GM19351 (cell line): ENCODE measurements at regions not wholly inside any gene's neighbourhood (a gene's known extent, or its start where the extent isn't known, plus 50 kb on each side); places are given as distances from the start of the nearest gene placed in this dataset.

Source experiments
- ATAC-seq: cut with Tn5 transposase; IDR thresholded peaks from one replicate; pipeline ENCODE4 v1.9.1; 2021; ENCODE audit warnings: mild to moderate bottlenecking, moderate library complexity; ENCODE audit not compliant: unreplicated experiment

- no peak for ATAC-seq
These were observed 260.5 kb upstream of the THBS1 start for GRCh38 chr15:39320355-39320754.

- no peak for ATAC-seq
These were observed 260.0 kb upstream of the THBS1 start for GRCh38 chr15:39320886-39321285.

- ATAC-seq: no peak
These were observed 258.9 kb upstream of the THBS1 start for GRCh38 chr15:39321977-39322376.

- ATAC-seq: no peak
These were observed 257.7 kb upstream of the THBS1 start for GRCh38 chr15:39323157-39323556.

- ATAC-seq: no peak
These were observed 257.2 kb upstream of the THBS1 start for GRCh38 chr15:39323706-39324105.

GRCh38 chr15:39326306-39326975, 254.4 kb upstream of the THBS1 start:
- ATAC-seq: no peak

GRCh38 chr15:39327005-39327730, 253.7 kb upstream of the THBS1 start:
- ATAC-seq: no peak

GRCh38 chr15:39330061-39330460, 250.8 kb upstream of the THBS1 start:
- ATAC-seq: no peak

- no peak for ATAC-seq
These were observed 249.3 kb upstream of the THBS1 start for GRCh38 chr15:39331584-39331983.

- ATAC-seq: no peak
These were observed 248.0 kb upstream of the THBS1 start for GRCh38 chr15:39332846-39333245.

GRCh38 chr15:39333393-39333792, 247.5 kb upstream of the THBS1 start:
- no peak for ATAC-seq

- no peak for ATAC-seq
These were observed 247.0 kb upstream of the THBS1 start for GRCh38 chr15:39333896-39334295.

- ATAC-seq: no peak
These were observed 244.0 kb upstream of the THBS1 start for GRCh38 chr15:39336926-39337325.

GRCh38 chr15:39338251-39338650, 242.6 kb upstream of the THBS1 start:
- ATAC-seq: no peak

- no peak for ATAC-seq
These were observed 239.8 kb upstream of the THBS1 start for GRCh38 chr15:39340903-39341645.

- ATAC-seq: no peak
These were observed 236.2 kb upstream of the THBS1 start for GRCh38 chr15:39344662-39345141.

- ATAC-seq: no peak
These were observed 235.7 kb upstream of the THBS1 start for GRCh38 chr15:39345176-39345575.

GRCh38 chr15:39347453-39347852, 233.4 kb upstream of the THBS1 start:
- ATAC-seq: no peak

GRCh38 chr15:39350785-39351184, 230.1 kb upstream of the THBS1 start:
- no peak for ATAC-seq

GRCh38 chr15:39354189-39354588, 226.7 kb upstream of the THBS1 start:
- no peak for ATAC-seq

- peak; percentile 49 for ATAC-seq
These were observed 223.2 kb upstream of the THBS1 start for GRCh38 chr15:39357480-39358268.
